Body of pancreas (tissue), 4 donors: ENCODE measurements at regions not wholly inside any gene's neighbourhood (a gene's known extent, or its start where the extent isn't known, plus 50 kb on each side); places are given as distances from the start of the nearest gene placed in this dataset.

Experiments used
- POLR2A ChIP-seq, 3 donors: fragments of 450-650 bp; IDR thresholded peaks; one replicate each; pipeline ENCODE4 v1.6.1; 2016; ENCODE audit warnings: antibody characterized with exemption in 3 of 3, mild to moderate bottlenecking in 2 of 3
- TF ChIP-seq, protein P1 (sequence below), 7 experiments: fragments of 450-650 bp in 4 of 7; fragments of 200-600 bp in 3 of 7; sonication (generic) in 3 of 7; IDR thresholded peaks; one replicate each; pipeline ENCODE4 v1.5.1; 2016 to 2019; ENCODE audit warnings: antibody characterized with exemption in 7 of 7

DNA sequence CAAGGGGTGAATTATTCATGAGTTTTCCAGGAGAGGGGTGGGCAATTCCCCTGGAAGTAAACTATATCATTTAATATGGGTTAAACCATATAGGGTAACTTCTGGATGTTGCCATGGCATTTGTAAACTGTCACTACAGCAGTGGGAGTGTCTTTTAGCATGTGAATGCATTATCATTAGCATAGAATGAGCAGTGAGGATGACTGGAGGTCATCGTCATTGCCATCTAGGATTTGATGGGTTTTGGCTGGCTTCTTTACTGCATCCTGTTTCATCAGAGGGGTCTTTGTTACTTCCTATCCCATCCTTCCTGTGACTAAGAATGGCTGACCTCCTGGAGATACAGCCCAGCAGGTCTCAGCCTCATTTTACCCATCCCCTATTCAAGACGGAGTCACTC is 139.5 kb upstream of the PRKCQ start:
- no peak for TF ChIP-seq POLR2A (IDR thresholded peaks at IDR 0.05)
- TF ChIP-seq, protein P1, sequence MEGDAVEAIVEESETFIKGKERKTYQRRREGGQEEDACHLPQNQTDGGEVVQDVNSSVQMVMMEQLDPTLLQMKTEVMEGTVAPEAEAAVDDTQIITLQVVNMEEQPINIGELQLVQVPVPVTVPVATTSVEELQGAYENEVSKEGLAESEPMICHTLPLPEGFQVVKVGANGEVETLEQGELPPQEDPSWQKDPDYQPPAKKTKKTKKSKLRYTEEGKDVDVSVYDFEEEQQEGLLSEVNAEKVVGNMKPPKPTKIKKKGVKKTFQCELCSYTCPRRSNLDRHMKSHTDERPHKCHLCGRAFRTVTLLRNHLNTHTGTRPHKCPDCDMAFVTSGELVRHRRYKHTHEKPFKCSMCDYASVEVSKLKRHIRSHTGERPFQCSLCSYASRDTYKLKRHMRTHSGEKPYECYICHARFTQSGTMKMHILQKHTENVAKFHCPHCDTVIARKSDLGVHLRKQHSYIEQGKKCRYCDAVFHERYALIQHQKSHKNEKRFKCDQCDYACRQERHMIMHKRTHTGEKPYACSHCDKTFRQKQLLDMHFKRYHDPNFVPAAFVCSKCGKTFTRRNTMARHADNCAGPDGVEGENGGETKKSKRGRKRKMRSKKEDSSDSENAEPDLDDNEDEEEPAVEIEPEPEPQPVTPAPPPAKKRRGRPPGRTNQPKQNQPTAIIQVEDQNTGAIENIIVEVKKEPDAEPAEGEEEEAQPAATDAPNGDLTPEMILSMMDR (IDR thresholded peaks at IDR 0.05), result no peak
